GM12878 (cell line): ENCODE measurements at regions not wholly inside any gene's neighbourhood (a gene's known extent, or its start where the extent isn't known, plus 50 kb on each side); places are given as distances from the start of the nearest gene placed in this dataset.

Experiments
- CBX3 ChIP-seq: fragments of 200-600 bp; sonication (generic); IDR thresholded peaks from 2 replicates; pipeline ENCODE4 v1.6.1; 2016; ENCODE audit warnings: low read depth, borderline replicate concordance
- EP300 ChIP-seq, 2 experiments: fragments of 150-350 bp in 1 of 2; IDR thresholded peaks; 2 replicates each; pipeline ENCODE4 v1.6.1; 2011 to 2012; ENCODE audit warnings: low read depth in 2 of 2, low read length in 2 of 2, borderline replicate concordance in 1 of 2, improper control_type of control experiment in 1 of 2, inconsistent platforms in 1 of 2; ENCODE audit not compliant: control insufficient read depth in 1 of 2
- RBBP5 ChIP-seq: fragments of 200-600 bp; sonication (generic); conservative IDR thresholded peaks from 2 replicates; pipeline ENCODE4 v1.6.1; 2016
- RCOR1 ChIP-seq: conservative IDR thresholded peaks from 2 replicates; pipeline ENCODE4 v1.6.1; 2012; ENCODE audit warnings: low read depth, low read length, improper control_type of control experiment
- TBL1XR1 ChIP-seq: IDR thresholded peaks from 2 replicates; pipeline ENCODE4 v1.6.1; 2012; ENCODE audit warnings: low read depth, low read length, improper control_type of control experiment
- TCF7 ChIP-seq: IDR thresholded peaks from 2 replicates; pipeline ENCODE4 v1.6.1; 2014; ENCODE audit warnings: antibody characterized with exemption, borderline replicate concordance
- TF ChIP-seq, protein P1 (sequence below), 3 experiments: IDR thresholded peaks in 2 of 3; conservative IDR thresholded peaks in 1 of 3; 2 replicates each; pipeline ENCODE4 v1.5.1; 2011; ENCODE audit warnings: low read depth in 3 of 3, low read length in 3 of 3, mild to moderate bottlenecking in 3 of 3, control low read depth in 2 of 3, moderate library complexity in 2 of 3, inconsistent platforms in 1 of 3, mixed read lengths in 1 of 3; ENCODE audit not compliant: control insufficient read depth in 2 of 3, insufficient read depth in 1 of 3; ENCODE audit errors: extremely low read depth in 1 of 3
- TF ChIP-seq, protein P2 (sequence below): fragments of 450-650 bp; IDR thresholded peaks from 2 replicates; pipeline ENCODE4 v1.6.1; 2017; ENCODE audit warnings: mild to moderate bottlenecking
- TF ChIP-seq, protein P3 (sequence below): fragments of 450-650 bp; IDR thresholded peaks from 2 replicates; pipeline ENCODE4 v1.6.1; 2017; ENCODE audit warnings: mild to moderate bottlenecking, low read depth, inconsistent platforms; ENCODE audit not compliant: poor library complexity, severe bottlenecking
- TF ChIP-seq, protein P4 (sequence below): IDR thresholded peaks from 2 replicates; pipeline ENCODE4 v1.6.1; 2011; ENCODE audit warnings: low read depth, low read length, improper control_type of control experiment, borderline replicate concordance

DNA sequence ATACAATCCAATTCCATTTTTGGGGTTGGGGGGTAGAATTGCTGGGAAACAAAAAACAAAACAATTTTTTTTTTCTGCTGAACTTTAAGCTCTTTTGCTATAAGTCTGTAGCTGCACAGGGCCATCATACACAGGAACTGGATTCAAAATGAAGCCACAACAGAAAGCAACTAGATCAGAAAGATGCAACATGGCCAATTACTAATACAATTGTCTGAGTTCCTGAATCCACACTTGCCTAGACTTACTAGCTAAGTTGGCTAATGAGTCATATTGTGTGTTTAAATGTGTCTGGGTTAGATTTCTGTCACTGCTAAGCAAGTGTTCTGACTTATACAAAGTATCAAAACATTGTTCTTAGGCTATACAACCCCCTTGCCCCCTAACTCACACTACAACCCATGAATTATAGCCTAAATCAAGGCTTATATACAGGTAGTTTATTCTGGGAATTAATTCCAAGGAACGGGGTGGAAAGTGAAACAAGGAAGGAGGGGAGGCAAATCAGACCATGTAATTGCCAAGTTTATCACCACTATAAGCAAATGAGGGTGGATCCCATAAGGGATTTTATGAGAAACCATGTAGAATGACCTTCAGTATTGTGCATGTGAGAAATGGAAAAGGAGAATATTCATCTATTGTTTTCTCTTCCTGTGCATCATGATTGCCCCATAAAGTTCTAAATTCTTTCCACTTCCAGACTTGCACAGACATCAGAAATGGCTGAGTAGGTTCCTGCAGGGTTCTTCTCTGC lies 337.9 kb upstream of the SORCS1 start:
- TF ChIP-seq, protein P1, sequence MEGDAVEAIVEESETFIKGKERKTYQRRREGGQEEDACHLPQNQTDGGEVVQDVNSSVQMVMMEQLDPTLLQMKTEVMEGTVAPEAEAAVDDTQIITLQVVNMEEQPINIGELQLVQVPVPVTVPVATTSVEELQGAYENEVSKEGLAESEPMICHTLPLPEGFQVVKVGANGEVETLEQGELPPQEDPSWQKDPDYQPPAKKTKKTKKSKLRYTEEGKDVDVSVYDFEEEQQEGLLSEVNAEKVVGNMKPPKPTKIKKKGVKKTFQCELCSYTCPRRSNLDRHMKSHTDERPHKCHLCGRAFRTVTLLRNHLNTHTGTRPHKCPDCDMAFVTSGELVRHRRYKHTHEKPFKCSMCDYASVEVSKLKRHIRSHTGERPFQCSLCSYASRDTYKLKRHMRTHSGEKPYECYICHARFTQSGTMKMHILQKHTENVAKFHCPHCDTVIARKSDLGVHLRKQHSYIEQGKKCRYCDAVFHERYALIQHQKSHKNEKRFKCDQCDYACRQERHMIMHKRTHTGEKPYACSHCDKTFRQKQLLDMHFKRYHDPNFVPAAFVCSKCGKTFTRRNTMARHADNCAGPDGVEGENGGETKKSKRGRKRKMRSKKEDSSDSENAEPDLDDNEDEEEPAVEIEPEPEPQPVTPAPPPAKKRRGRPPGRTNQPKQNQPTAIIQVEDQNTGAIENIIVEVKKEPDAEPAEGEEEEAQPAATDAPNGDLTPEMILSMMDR (IDR thresholded peaks at IDR 0.05 in 2 of 3, conservative IDR thresholded peaks at IDR 0.05 in 1 of 3; ENCODE audit: control insufficient read depth in 2 of 3, extremely low read depth in 1 of 3, insufficient read depth in 1 of 3, low read depth in 3 of 3, low read length in 3 of 3) = no peak
- TF ChIP-seq RCOR1 = no peak
- TF ChIP-seq, protein P2, sequence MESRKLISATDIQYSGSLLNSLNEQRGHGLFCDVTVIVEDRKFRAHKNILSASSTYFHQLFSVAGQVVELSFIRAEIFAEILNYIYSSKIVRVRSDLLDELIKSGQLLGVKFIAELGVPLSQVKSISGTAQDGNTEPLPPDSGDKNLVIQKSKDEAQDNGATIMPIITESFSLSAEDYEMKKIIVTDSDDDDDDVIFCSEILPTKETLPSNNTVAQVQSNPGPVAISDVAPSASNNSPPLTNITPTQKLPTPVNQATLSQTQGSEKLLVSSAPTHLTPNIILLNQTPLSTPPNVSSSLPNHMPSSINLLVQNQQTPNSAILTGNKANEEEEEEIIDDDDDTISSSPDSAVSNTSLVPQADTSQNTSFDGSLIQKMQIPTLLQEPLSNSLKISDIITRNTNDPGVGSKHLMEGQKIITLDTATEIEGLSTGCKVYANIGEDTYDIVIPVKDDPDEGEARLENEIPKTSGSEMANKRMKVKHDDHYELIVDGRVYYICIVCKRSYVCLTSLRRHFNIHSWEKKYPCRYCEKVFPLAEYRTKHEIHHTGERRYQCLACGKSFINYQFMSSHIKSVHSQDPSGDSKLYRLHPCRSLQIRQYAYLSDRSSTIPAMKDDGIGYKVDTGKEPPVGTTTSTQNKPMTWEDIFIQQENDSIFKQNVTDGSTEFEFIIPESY = no peak
- no peak for TF ChIP-seq TBL1XR1
- TF ChIP-seq, protein P3, sequence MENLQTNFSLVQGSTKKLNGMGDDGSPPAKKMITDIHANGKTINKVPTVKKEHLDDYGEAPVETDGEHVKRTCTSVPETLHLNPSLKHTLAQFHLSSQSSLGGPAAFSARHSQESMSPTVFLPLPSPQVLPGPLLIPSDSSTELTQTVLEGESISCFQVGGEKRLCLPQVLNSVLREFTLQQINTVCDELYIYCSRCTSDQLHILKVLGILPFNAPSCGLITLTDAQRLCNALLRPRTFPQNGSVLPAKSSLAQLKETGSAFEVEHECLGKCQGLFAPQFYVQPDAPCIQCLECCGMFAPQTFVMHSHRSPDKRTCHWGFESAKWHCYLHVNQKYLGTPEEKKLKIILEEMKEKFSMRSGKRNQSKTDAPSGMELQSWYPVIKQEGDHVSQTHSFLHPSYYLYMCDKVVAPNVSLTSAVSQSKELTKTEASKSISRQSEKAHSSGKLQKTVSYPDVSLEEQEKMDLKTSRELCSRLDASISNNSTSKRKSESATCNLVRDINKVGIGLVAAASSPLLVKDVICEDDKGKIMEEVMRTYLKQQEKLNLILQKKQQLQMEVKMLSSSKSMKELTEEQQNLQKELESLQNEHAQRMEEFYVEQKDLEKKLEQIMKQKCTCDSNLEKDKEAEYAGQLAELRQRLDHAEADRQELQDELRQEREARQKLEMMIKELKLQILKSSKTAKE = no peak
- no peak for TF ChIP-seq TCF7
- TF ChIP-seq CBX3 = no peak
- TF ChIP-seq, protein P4, sequence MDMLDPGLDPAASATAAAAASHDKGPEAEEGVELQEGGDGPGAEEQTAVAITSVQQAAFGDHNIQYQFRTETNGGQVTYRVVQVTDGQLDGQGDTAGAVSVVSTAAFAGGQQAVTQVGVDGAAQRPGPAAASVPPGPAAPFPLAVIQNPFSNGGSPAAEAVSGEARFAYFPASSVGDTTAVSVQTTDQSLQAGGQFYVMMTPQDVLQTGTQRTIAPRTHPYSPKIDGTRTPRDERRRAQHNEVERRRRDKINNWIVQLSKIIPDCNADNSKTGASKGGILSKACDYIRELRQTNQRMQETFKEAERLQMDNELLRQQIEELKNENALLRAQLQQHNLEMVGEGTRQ = no peak
- no peak for TF ChIP-seq EP300 (IDR thresholded peaks at IDR 0.05; ENCODE audit: borderline replicate concordance in 1 of 2, control insufficient read depth in 1 of 2, low read depth in 2 of 2, low read length in 2 of 2)
- no peak for TF ChIP-seq RBBP5
